Mesendoderm (in vitro differentiated cells): ENCODE measurements at regions not wholly inside any gene's neighbourhood (a gene's known extent, or its start where the extent isn't known, plus 50 kb on each side); places are given as distances from the start of the nearest gene placed in this dataset.
A peak's percentile ranks its signal among the peaks of the same experiment; 100 is the strongest.

Source experiments
- DNase-seq: peaks from one replicate; pipeline ENCODE4 v3.0.0; 2013
- H2AK5ac ChIP-seq: 2 replicates; pipeline ENCODE4 v1.6.1; 2013; ENCODE audit warnings: low read length, inconsistent platforms
- H2BK120ac ChIP-seq: 2 replicates; pipeline ENCODE4 v1.6.1; 2013; ENCODE audit warnings: low read depth, mild to moderate bottlenecking, low read length, moderate library complexity, mixed read lengths
- H2BK15ac ChIP-seq: replicated peaks from 2 replicates; pipeline ENCODE4 v1.6.1; 2013; ENCODE audit warnings: low read depth, mild to moderate bottlenecking, moderate library complexity
- H2BK5ac ChIP-seq: 2 replicates; pipeline ENCODE4 v1.6.1; 2013; ENCODE audit warnings: low read length, inconsistent platforms
- H3K18ac ChIP-seq: 2 replicates; pipeline ENCODE4 v1.6.1; 2013; ENCODE audit warnings: mild to moderate bottlenecking, low read length, mixed read lengths
- H3K23ac ChIP-seq: one replicate; pipeline ENCODE4 v1.6.1; 2013; ENCODE audit warnings: low read length
- H3K27ac ChIP-seq: 2 replicates; pipeline ENCODE4 v1.5.1; 2013; ENCODE audit warnings: low read depth, mild to moderate bottlenecking, inconsistent platforms, low read length, moderate library complexity
- H3K27me3 ChIP-seq: 2 replicates; pipeline ENCODE4 v1.6.1; 2013; ENCODE audit warnings: low read length, control low read depth, mild to moderate bottlenecking, inconsistent platforms; ENCODE audit not compliant: insufficient read depth, poor library complexity
- H3K36me3 ChIP-seq: 2 replicates; pipeline ENCODE4 v1.6.1; 2013; ENCODE audit warnings: low read length, inconsistent platforms; ENCODE audit not compliant: control insufficient read depth, insufficient read depth
- H3K4ac ChIP-seq: one replicate; pipeline ENCODE4 v1.6.1; 2013; ENCODE audit warnings: low read depth, mild to moderate bottlenecking, low read length, moderate library complexity
- H3K4me1 ChIP-seq: 2 replicates; pipeline ENCODE4 v1.6.1; 2013; ENCODE audit warnings: low read depth, low read length, inconsistent platforms; ENCODE audit not compliant: control insufficient read depth
- H3K4me2 ChIP-seq: 2 replicates; pipeline ENCODE4 v1.6.1; 2013; ENCODE audit warnings: low read length
- H3K4me3 ChIP-seq: 2 replicates; pipeline ENCODE4 v1.5.1; 2013; ENCODE audit warnings: mild to moderate bottlenecking, low read length
- H3K56ac ChIP-seq: one replicate; pipeline ENCODE4 v1.6.1; 2013; ENCODE audit warnings: low read length
- H3K79me1 ChIP-seq: 2 replicates; pipeline ENCODE4 v1.6.1; 2013; ENCODE audit warnings: low read length, inconsistent platforms
- H3K79me2 ChIP-seq: 2 replicates; pipeline ENCODE4 v1.6.1; 2013; ENCODE audit warnings: mild to moderate bottlenecking, low read length; ENCODE audit not compliant: control insufficient read depth, insufficient read depth
- H3K9ac ChIP-seq: 2 replicates; pipeline ENCODE4 v1.6.1; 2013; ENCODE audit warnings: low read length, inconsistent platforms
- H4K5ac ChIP-seq: one replicate; pipeline ENCODE4 v1.6.1; 2013; ENCODE audit warnings: low read length
- H4K8ac ChIP-seq: one replicate; pipeline ENCODE4 v1.6.1; 2013; ENCODE audit warnings: low read depth, mild to moderate bottlenecking, control low read depth, low read length, moderate library complexity
- WGBS: extraction: QIAGEN DNeasy Blood & Tissue Kit; methylation state at CpG from one replicate; pipeline ENCODE4 v1.1.7; 2013; ENCODE audit warnings: low lambda C conversion rate, missing lambda C conversion rate; ENCODE audit not compliant: insufficient coverage; ENCODE audit errors: extremely low coverage; 5-methylcytosine and 5-hydroxymethylcytosine counted together

GRCh38 chr1:230011333-230012092, 55.5 kb upstream of the GALNT2 start:
- Histone ChIP-seq H3K79me2 (no peaks in the 10 kb centered on the region), H3K9ac (no peak overlapping the region), H2BK15ac (no peak overlapping the region), H2AK5ac (no peak overlapping the region), H3K79me1 (no peaks in the 10 kb centered on the region), H2BK120ac (no peak overlapping the region), H3K27me3 (no peaks in the 10 kb centered on the region), H4K8ac (no peak overlapping the region), H3K27ac (no peak overlapping the region), H3K23ac (no peak overlapping the region), H3K4me2 (no peak overlapping the region), H3K4me1 (no peaks in the 10 kb centered on the region), H2BK5ac (no peak overlapping the region), H4K5ac (no peak overlapping the region), H3K36me3 (no peaks in the 10 kb centered on the region), H3K18ac (no peak overlapping the region), H3K4me3 (no peak overlapping the region), H3K4ac (no peak overlapping the region), H3K56ac (no peak overlapping the region)
- no peak for DNase-seq
- WGBS = no CpG with 5 or more reads among the region's 6 CpGs

- no peak for DNase-seq
- Histone ChIP-seq H3K4me2 (no peak overlapping the region), H3K27ac (no peak overlapping the region), H3K79me1 (no peaks in the 10 kb centered on the region), H3K9ac (no peak overlapping the region), H2BK5ac (no peak overlapping the region), H3K4ac (no peak overlapping the region), H3K27me3 (no peaks in the 10 kb centered on the region), H3K4me3 (no peak overlapping the region), H2BK120ac (no peak overlapping the region), H2BK15ac (no peak overlapping the region), H3K18ac (no peak overlapping the region), H3K56ac (no peak overlapping the region), H2AK5ac (no peak overlapping the region), H4K5ac (no peak overlapping the region), H3K4me1 (no peaks in the 10 kb centered on the region), H3K79me2 (no peaks in the 10 kb centered on the region), H3K23ac (no peak overlapping the region), H3K36me3 (no peaks in the 10 kb centered on the region), H4K8ac (no peak overlapping the region)
Observed at GRCh38 chr1:230012093-230012393, 55.0 kb upstream of the GALNT2 start.

GRCh38 chr1:230012741-230013140, 54.3 kb upstream of the GALNT2 start:
- Histone ChIP-seq H3K4me2 (no peak overlapping the region), H3K9ac (no peak overlapping the region), H3K4me3 (no peak overlapping the region), H3K23ac (no peak overlapping the region), H3K27me3 (no peaks in the 10 kb centered on the region), H2BK5ac (no peak overlapping the region), H3K36me3 (no peaks in the 10 kb centered on the region), H2BK120ac (no peak overlapping the region), H3K27ac (no peak overlapping the region), H3K4me1 (no peaks in the 10 kb centered on the region), H3K4ac (no peak overlapping the region), H3K79me2 (no peaks in the 10 kb centered on the region), H4K5ac (no peak overlapping the region), H2BK15ac (no peak overlapping the region), H4K8ac (no peak overlapping the region), H3K18ac (no peak overlapping the region), H3K79me1 (no peaks in the 10 kb centered on the region), H3K56ac (no peak overlapping the region), H2AK5ac (no peak overlapping the region)
- WGBS = no CpG with 5 or more reads among the region's 5 CpGs
- DNase-seq = no peak

- H3K4me3 ChIP-seq = no peak overlapping the region
- peak overlapping the region; percentile 23 for H2BK5ac ChIP-seq
- H3K79me2 ChIP-seq = no peaks in the 10 kb centered on the region
- no peak overlapping the region for H2BK120ac ChIP-seq
- no peak overlapping the region for H3K9ac ChIP-seq
- no peak overlapping the region for H3K4me2 ChIP-seq
- no peak overlapping the region for H2AK5ac ChIP-seq
- H3K18ac ChIP-seq = no peak overlapping the region
- no peak overlapping the region for H3K23ac ChIP-seq
- H2BK15ac ChIP-seq = no peak overlapping the region
- H3K36me3 ChIP-seq = no peaks in the 10 kb centered on the region
- H3K27me3 ChIP-seq = no peaks in the 10 kb centered on the region
- no peak overlapping the region for H3K27ac ChIP-seq
- H3K56ac ChIP-seq = peak overlapping the region; percentile 51
- no CpG with 5 or more reads among the region's 5 CpGs for WGBS
- no peaks in the 10 kb centered on the region for H3K4me1 ChIP-seq
- DNase-seq = no peak
- H3K4ac ChIP-seq = no peak overlapping the region
- no peak overlapping the region for H4K5ac ChIP-seq
- H4K8ac ChIP-seq = no peak overlapping the region
- H3K79me1 ChIP-seq = no peaks in the 10 kb centered on the region
Observed at GRCh38 chr1:230016159-230016558, 50.9 kb upstream of the GALNT2 start.
